GM13977 (cell line): ENCODE measurements at regions not wholly inside any gene's neighbourhood (a gene's known extent, or its start where the extent isn't known, plus 50 kb on each side); places are given as distances from the start of the nearest gene placed in this dataset.
"Not testable (repeated sequence)": the region's sequence is repeated elsewhere in the genome, so short reads cannot be mapped to it uniquely, and the experiment has no call there.

Experiments
- DNase-seq: peaks from one replicate; pipeline ENCODE4 v3.0.0; 2012; ENCODE audit warnings: low spot score
- CTCF ChIP-seq: IDR thresholded peaks from 2 replicates; pipeline ENCODE4 v1.5.1; 2012; ENCODE audit warnings: mild to moderate bottlenecking, control low read depth; ENCODE audit not compliant: insufficient read depth; ENCODE audit errors: extremely low read depth, missing control alignments
- in situ Hi-C: fragments of 300-500 bp; cut with MboI; formaldehyde crosslinking; loops from one replicate; pipeline ENCODE4 v1.12.0; 2022; ENCODE audit warnings: low sequenced_read_pairs, low pct_unique_long_range_greater_than_20kb, mixed read lengths, inconsistent platforms; ENCODE audit not compliant: unreplicated experiment

DNA sequence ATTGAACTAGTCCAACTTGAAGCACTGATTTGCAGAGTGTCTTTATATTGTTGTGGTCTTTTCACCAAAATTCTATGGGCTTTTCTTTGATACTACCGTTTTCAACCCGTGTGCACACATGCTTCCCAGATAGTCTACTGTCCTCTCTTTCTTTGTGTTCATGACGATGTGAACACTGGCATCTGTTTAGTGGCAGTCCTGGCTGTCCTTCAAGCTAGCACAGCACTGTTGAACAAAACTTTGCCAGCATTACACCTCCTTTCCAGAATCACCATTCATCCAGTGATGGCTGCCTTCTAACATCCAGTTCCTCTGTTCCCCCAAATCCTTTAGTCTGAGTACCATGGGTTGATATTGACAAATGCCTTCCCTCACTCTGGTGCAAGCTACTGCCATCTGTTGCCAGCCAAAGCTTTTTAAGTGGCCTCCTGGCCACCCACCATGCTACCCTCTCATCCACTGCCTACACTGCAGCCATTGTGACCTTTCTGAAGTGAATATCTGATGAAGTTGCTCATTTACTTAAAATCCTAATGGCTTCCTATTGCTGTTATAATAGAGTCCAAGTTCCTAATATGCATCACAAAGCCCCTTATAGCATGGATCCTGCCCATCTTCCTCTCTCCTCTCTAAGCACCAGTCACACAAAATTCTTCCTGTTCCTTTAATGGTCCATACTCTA, 94.3 kb downstream of the NIBAN1 start:
- no peak for DNase-seq
- TF ChIP-seq CTCF = no peak
- in situ Hi-C loops = no loop called here

GRCh38 chr1:184878602-184879001, 95.7 kb downstream of the NIBAN1 start:
- no peak for TF ChIP-seq CTCF
- in situ Hi-C loops = no loop called here
- no peak for DNase-seq

- no peak for TF ChIP-seq CTCF
- DNase-seq = no peak
- in situ Hi-C loops = no loop called here
These were observed 96.3 kb downstream of the NIBAN1 start for GRCh38 chr1:184878002-184878401.

DNA sequence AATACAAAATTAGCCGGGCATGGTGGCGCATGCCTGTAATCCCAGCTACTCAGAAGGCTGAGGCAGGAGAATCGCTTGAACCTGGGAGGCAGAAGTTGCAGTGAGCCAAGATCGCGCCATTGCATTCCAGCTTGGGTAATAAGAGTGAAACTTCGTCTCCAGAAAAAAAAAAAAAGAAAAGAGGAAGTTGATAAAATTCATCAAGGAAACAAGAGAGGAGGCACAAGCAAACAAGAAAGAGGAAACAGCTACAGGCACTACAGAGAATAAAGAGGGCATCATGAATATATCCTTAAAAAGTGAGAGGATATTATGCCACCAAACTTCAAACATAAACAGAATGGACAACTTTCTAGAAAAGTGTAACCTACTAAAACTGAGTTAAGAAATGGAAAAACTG, 98.3 kb downstream of the NIBAN1 start:
- DNase-seq, in situ Hi-C loops: not testable (repeated sequence)

GRCh38 chr1:184875218-184875617, 99.1 kb downstream of the NIBAN1 start:
- DNase-seq = no peak
- in situ Hi-C loops = no loop called here
- no peak for TF ChIP-seq CTCF

- no peak for TF ChIP-seq CTCF
- in situ Hi-C loops = no loop called here
- no peak for DNase-seq
These were observed 104.0 kb downstream of the NIBAN1 start for GRCh38 chr1:184870319-184870718.

GRCh38 chr1:184867866-184868689, 106.2 kb downstream of the NIBAN1 start:
- no peak for DNase-seq
- in situ Hi-C loops = no loop called here
- no peak for TF ChIP-seq CTCF
